ENCODE measurements at regions not wholly inside any gene's neighbourhood (a gene's known extent, or its start where the extent isn't known, plus 50 kb on each side); places are given as distances from the start of the nearest gene placed in this dataset.

DNA sequence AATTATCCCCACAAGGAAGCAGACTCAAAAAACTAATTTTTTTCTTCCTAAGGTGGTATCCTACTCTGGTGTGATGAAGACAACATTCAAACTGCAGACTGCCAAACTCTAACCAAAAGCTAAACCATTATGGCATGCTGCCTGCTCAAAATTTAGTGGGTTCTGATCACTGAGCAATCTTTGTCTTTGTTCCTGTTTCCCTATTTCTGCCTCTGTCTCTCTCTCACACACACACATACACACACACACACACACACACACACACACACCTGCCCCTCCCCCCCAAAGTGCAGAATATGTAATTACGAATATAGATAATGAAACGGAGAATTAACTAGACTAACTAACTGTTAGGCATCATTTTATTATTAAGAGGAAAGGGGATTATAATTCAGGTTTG is 1278.6 kb downstream of the PCDH7 start:
- TF ChIP-seq, protein P1, sequence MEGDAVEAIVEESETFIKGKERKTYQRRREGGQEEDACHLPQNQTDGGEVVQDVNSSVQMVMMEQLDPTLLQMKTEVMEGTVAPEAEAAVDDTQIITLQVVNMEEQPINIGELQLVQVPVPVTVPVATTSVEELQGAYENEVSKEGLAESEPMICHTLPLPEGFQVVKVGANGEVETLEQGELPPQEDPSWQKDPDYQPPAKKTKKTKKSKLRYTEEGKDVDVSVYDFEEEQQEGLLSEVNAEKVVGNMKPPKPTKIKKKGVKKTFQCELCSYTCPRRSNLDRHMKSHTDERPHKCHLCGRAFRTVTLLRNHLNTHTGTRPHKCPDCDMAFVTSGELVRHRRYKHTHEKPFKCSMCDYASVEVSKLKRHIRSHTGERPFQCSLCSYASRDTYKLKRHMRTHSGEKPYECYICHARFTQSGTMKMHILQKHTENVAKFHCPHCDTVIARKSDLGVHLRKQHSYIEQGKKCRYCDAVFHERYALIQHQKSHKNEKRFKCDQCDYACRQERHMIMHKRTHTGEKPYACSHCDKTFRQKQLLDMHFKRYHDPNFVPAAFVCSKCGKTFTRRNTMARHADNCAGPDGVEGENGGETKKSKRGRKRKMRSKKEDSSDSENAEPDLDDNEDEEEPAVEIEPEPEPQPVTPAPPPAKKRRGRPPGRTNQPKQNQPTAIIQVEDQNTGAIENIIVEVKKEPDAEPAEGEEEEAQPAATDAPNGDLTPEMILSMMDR (IDR thresholded peaks at IDR 0.05), result no peak
- TF ChIP-seq ZFX (IDR thresholded peaks at IDR 0.05; ENCODE audit: borderline replicate concordance), result no peak

Data from 22Rv1 (cell line).